ENCODE measurements at regions not wholly inside any gene's neighbourhood (a gene's known extent, or its start where the extent isn't known, plus 50 kb on each side); places are given as distances from the start of the nearest gene placed in this dataset.

DNA sequence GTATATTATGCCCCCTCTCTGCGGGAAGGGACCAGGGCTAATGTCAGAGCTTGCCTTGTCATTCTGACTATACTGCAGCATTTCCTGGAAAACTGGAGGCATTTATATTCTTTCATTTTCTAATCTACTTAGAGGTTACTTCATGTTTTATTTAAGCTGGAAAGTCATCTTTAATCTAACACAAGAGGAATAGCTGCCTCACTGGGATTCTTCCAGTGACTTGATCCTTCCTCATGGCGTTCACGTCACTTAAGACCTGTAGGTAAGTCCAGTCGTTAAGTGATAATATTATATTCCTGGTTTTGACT, 727.6 kb upstream of the DDX18 start (continued):
- TF ChIP-seq, protein P1, sequence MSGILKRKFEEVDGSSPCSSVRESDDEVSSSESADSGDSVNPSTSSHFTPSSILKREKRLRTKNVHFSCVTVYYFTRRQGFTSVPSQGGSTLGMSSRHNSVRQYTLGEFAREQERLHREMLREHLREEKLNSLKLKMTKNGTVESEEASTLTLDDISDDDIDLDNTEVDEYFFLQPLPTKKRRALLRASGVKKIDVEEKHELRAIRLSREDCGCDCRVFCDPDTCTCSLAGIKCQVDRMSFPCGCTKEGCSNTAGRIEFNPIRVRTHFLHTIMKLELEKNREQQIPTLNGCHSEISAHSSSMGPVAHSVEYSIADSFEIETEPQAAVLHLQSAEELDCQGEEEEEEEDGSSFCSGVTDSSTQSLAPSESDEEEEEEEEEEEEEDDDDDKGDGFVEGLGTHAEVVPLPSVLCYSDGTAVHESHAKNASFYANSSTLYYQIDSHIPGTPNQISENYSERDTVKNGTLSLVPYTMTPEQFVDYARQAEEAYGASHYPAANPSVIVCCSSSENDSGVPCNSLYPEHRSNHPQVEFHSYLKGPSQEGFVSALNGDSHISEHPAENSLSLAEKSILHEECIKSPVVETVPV (CRISPR knock-in tag; IDR thresholded peaks at IDR 0.05), result no peak
- TF ChIP-seq PPARA (CRISPR knock-in tag; IDR thresholded peaks at IDR 0.05; ENCODE audit: borderline replicate concordance), result no peak

- TF ChIP-seq GLIS3 (CRISPR knock-in tag; IDR thresholded peaks at IDR 0.05) (no peak), CREB5 (CRISPR knock-in tag; IDR thresholded peaks at IDR 0.05; ENCODE audit: low read depth) (no peak), TSHZ2 (CRISPR knock-in tag; IDR thresholded peaks at IDR 0.05) (no peak), PPARA (CRISPR knock-in tag; IDR thresholded peaks at IDR 0.05; ENCODE audit: borderline replicate concordance) (no peak), ESRRG (CRISPR knock-in tag; IDR thresholded peaks at IDR 0.05) (no peak), ZNF8 (CRISPR knock-in tag; IDR thresholded peaks at IDR 0.05) (no peak), ZNF565 (CRISPR knock-in tag; conservative IDR thresholded peaks at IDR 0.05; ENCODE audit: low read depth) (no peak), ZC3H10 (CRISPR knock-in tag; IDR thresholded peaks at IDR 0.05) (no peak), ARNTL (CRISPR knock-in tag; IDR thresholded peaks at IDR 0.05; ENCODE audit: borderline replicate concordance, low read depth) (no peak), PATZ1 (CRISPR knock-in tag; IDR thresholded peaks at IDR 0.05; ENCODE audit: borderline replicate concordance) (no peak), SNAI2 (CRISPR knock-in tag; IDR thresholded peaks at IDR 0.05) (no peak), POU6F1 (CRISPR knock-in tag; IDR thresholded peaks at IDR 0.05; ENCODE audit: borderline replicate concordance, low read depth) (no peak), ZNF70 (CRISPR knock-in tag; IDR thresholded peaks at IDR 0.05) (no peak), BACH2 (CRISPR knock-in tag; IDR thresholded peaks at IDR 0.05; ENCODE audit: borderline replicate concordance) (no peak)
- TF ChIP-seq, protein P1 (CRISPR knock-in tag; IDR thresholded peaks at IDR 0.05), result no peak
- ATAC-seq, result no peak
Observed at GRCh38 chr2:117087535-117088291, 726.8 kb upstream of the DDX18 start.

DNA sequence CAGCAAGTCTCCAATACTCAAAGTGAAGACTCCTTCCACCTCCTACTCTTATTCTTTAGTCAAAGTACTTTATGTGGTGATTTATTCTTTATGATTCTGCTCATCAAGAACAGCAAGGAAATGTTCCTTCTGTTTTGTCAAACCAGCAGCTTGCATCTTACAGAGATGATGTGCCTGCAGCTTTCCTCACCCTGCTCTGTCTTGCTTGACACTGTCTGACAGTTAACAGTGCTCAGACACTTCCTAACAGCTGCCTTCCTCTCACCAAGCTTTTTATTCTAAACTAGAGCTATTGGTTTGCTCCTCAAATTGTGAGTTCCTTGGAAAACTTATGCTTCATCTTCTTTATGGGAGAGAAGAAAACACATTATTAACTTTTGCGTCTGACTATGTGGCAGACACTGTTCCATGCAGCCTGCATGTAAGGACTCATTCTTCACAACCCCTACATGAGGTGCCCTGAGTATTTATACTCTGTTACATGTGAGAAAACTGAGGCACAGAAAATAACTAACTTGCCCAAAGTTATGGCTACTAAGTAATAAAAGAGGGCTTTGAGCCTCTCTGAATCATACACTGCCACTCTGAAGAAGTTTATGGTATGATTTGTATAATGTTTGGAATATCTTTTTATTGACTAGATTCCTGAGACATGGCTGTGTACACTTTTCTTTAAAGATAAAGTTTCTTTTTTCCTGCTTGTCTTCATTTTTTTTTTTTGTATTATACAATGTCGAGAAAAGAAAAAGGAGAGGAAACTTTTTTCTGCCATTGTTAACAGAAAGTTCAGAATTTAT, 723.3 kb upstream of the DDX18 start:
- no peak for ATAC-seq
- TF ChIP-seq TSHZ2 (CRISPR knock-in tag; IDR thresholded peaks at IDR 0.05) (no peak), ESRRG (CRISPR knock-in tag; IDR thresholded peaks at IDR 0.05) (no peak), POU6F1 (CRISPR knock-in tag; IDR thresholded peaks at IDR 0.05; ENCODE audit: borderline replicate concordance, low read depth) (no peak), OSR1 (CRISPR knock-in tag; IDR thresholded peaks at IDR 0.05) (no peak), ZC3H10 (CRISPR knock-in tag; IDR thresholded peaks at IDR 0.05) (no peak), CSDC2 (CRISPR knock-in tag; IDR thresholded peaks at IDR 0.05) (no peak), ZNF8 (CRISPR knock-in tag; IDR thresholded peaks at IDR 0.05) (no peak), BACH2 (CRISPR knock-in tag; IDR thresholded peaks at IDR 0.05; ENCODE audit: borderline replicate concordance) (no peak), ARNTL (CRISPR knock-in tag; IDR thresholded peaks at IDR 0.05; ENCODE audit: borderline replicate concordance, low read depth) (no peak), TOX (CRISPR knock-in tag; IDR thresholded peaks at IDR 0.05; ENCODE audit: borderline replicate concordance) (no peak), TCF4 (CRISPR knock-in tag; IDR thresholded peaks at IDR 0.05; ENCODE audit: borderline replicate concordance) (no peak)
